GM12892 (cell line): ENCODE measurements at regions not wholly inside any gene's neighbourhood (a gene's known extent, or its start where the extent isn't known, plus 50 kb on each side); places are given as distances from the start of the nearest gene placed in this dataset.

ENCODE experiments used
- POLR2A ChIP-seq: IDR thresholded peaks from 2 replicates; pipeline ENCODE4 v1.6.1; 2011; ENCODE audit warnings: low read depth, low read length, control low read depth
- POLR2AphosphoS5 ChIP-seq: IDR thresholded peaks from 2 replicates; pipeline ENCODE4 v1.6.1; 2011; ENCODE audit warnings: low read depth, low read length, control low read depth

DNA sequence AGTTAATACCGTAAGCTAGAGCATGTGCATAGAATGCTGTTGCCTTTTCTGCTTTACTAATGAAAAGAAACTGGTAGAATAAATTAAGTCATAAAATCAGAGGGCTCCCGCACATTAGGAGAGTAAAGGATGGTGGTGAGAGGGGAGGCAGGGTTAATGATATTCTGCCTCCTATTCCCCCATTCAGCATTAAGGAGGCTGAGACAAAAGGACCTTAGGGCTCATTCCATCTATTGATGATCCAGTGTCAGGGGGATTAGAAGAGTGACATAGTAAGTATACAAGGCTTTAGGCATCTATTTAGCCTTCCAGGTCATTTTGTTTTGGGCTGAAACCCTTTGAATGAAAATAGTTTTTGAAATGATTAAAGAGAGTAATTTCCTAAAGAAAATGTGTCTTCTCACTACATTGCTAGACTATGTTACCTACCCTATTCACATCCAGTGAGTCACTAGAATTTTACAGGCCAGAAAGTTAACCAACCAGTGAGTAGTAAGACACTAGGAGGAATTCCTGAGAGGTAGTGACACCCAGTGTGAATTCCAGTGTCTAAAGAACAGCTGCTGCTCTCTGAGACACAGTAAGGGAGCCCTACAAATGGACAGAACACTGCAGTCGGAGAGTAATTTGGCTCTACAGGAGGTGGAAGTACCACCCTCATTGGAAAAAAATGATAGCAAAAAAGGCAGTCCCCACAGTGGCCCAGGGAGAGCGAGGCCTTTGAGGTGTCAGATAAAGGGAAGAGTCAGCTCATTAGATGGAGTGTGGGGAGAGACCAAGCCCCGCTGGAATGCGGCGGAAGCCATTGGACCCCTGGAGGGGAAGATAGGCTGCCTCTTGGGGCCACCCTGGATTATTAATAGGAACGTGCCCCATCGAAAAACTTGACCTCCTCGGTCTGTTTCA lies 67.6 kb downstream of the TUSC7 start:
- TF ChIP-seq POLR2A (no peak), POLR2AphosphoS5 (no peak)
